HL-60 (cell line): ENCODE measurements at regions not wholly inside any gene's neighbourhood (a gene's known extent, or its start where the extent isn't known, plus 50 kb on each side); places are given as distances from the start of the nearest gene placed in this dataset.

Source experiments
- DNase-seq, 2 experiments: peaks; one replicate each; pipeline ENCODE4 v3.0.0-alpha.2; 2010 to 2020; ENCODE audit warnings: low read depth in 1 of 2, low spot score in 1 of 2
- H3K27ac ChIP-seq: fragments of 250-450 bp; sonication (Bioruptor Pico); replicated peaks from 2 replicates; pipeline ENCODE4 v1.5.1; 2020; ENCODE audit warnings: mild to moderate bottlenecking, moderate library complexity
- H3K27me3 ChIP-seq: fragments of 250-450 bp; sonication (Bioruptor Pico); 2 replicates; pipeline ENCODE4 v1.5.1; 2021; ENCODE audit warnings: mild to moderate bottlenecking, moderate library complexity; ENCODE audit not compliant: insufficient read depth, poor library complexity, severe bottlenecking
- H3K4me3 ChIP-seq: replicated peaks from 2 replicates; pipeline ENCODE4 v1.5.1; 2011; ENCODE audit warnings: mild to moderate bottlenecking, control low read depth, low read length; ENCODE audit not compliant: insufficient read depth
- CTCF ChIP-seq: IDR thresholded peaks from one replicate; pipeline ENCODE4 v1.5.1; 2011; ENCODE audit warnings: low read length, control low read depth, inconsistent platforms; ENCODE audit not compliant: insufficient read depth
- GABPA ChIP-seq: IDR thresholded peaks from 2 replicates; pipeline ENCODE4 v1.6.1; 2012; ENCODE audit warnings: low read depth
- POLR2AphosphoS5 ChIP-seq: IDR thresholded peaks from 2 replicates; pipeline ENCODE4 v1.6.1; 2012; ENCODE audit warnings: low read depth
- REST ChIP-seq: IDR thresholded peaks from 2 replicates; pipeline ENCODE4 v1.6.1; 2012; ENCODE audit warnings: low read depth; ENCODE audit not compliant: insufficient replicate concordance
- SPI1 ChIP-seq: IDR thresholded peaks from 2 replicates; pipeline ENCODE4 v1.6.1; 2012; ENCODE audit warnings: low read depth, mild to moderate bottlenecking, borderline replicate concordance

DNA sequence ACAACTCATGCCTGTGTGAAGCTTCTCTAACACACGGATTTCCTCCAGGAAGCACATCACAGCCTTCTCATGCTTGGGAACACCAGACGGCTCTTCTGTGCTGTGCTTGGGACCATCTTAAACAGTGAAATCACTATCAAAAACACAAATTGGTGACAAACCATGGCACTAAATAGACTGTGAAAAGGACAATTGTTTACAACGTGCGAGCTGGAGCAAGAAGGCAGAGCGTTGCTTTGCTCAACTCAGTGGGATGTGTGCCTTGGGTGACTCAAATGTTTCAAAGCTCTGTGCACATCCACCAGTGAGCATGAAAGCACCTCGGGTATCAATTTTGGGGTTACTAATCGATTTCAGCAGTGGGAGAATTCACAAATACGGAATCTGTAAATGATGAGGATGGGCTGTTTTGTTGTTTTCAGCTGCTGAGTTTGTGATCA lies 182.4 kb upstream of the ARL4C start:
- no peak for DNase-seq
- H3K27ac ChIP-seq, result no peak overlapping the region
- TF ChIP-seq GABPA (no peak), SPI1 (no peak), POLR2AphosphoS5 (no peak), CTCF (no peak), REST (no peak)

GRCh38 chr2:234678711-234679110 lies 181.8 kb upstream of the ARL4C start:
- Histone ChIP-seq H3K27me3 (no peaks in the 10 kb centered on the region), H3K27ac (no peak overlapping the region), H3K4me3 (no peak overlapping the region)
- TF ChIP-seq CTCF (no peak), SPI1 (no peak), REST (no peak), GABPA (no peak), POLR2AphosphoS5 (no peak)
- no peak for DNase-seq

More for the DNA sequence above, 182.4 kb upstream of the ARL4C start:
- H3K4me3 ChIP-seq, result no peak overlapping the region
- no peaks in the 10 kb centered on the region for H3K27me3 ChIP-seq

GRCh38 chr2:234677758-234678538 lies 181.1 kb upstream of the ARL4C start:
- Histone ChIP-seq H3K27me3 (no peaks in the 10 kb centered on the region), H3K27ac (no peak overlapping the region), H3K4me3 (no peak overlapping the region)
- no peak for TF ChIP-seq SPI1
- TF ChIP-seq CTCF, result no peak
- TF ChIP-seq REST, result no peak
- TF ChIP-seq GABPA, result no peak
- no peak for TF ChIP-seq POLR2AphosphoS5
- no peak for DNase-seq
